GM21381 (cell line): ENCODE measurements at regions not wholly inside any gene's neighbourhood (a gene's known extent, or its start where the extent isn't known, plus 50 kb on each side); places are given as distances from the start of the nearest gene placed in this dataset.

ENCODE experiments used
- ATAC-seq: cut with Tn5 transposase; IDR thresholded peaks from one replicate; pipeline ENCODE4 v1.9.1; 2021; ENCODE audit warnings: mild to moderate bottlenecking, moderate library complexity; ENCODE audit not compliant: unreplicated experiment

DNA sequence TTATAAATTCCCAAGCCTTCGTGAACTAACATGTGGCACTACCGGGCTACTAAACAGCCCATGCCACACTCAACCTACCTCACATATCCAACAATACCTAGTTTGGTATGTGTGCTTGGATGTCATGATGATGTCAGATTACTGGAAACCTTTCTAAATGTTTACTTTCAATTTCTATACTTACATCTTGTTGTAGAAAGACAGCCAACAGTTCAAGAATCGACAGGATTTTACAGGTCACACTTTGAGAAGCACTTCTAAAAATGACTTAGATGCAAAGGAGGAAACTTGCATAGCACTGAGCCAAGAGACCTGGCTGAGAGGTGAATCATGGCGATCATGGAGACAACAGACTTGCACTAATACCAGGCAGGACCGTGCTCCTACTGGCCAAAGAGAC lies 209.9 kb downstream of the COL4A1 start:
- no peak for ATAC-seq

- no peak for ATAC-seq
Observed at GRCh38 chr13:110092831-110093247, 214.1 kb downstream of the COL4A1 start.

GRCh38 chr13:110089815-110090214 lies 217.1 kb downstream of the COL4A1 start:
- ATAC-seq: no peak

DNA sequence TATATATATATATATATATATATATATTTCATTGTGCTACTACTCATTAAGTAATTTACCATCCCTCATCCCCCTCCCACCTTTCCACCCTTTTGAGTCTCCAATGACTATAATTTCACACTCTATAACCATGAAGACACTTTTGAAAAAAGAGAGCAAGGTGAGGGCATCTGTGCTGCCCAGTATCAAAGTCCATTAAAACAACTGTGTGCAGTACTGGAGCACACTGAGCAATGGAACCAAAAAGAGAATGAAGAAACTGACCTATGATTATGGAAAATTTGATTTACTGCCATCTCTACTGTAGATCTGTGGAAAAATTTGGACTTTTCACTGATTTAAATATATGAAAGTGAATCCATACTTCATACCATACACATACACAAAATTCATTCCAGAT lies 217.9 kb downstream of the COL4A1 start:
- ATAC-seq: no peak

DNA sequence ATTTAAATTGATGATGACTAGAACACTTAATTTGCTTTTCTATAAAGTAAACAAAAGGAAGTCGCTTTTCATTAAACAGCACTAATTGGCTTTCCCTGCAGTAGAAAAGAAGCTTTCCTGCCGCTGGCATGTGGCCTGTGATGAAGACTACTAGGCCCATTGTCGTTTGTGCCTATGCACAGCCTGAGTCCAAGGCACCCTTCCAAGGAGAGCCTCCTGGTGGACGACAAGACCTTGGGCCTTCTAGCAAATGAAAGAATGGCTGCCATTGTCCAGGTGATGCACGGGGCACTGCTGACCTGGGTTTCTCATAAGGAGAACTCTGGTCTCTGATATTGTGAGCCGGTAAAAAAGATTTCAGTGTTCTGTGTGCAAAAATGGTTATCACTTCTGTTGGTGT lies 233.0 kb downstream of the COL4A1 start:
- no peak for ATAC-seq

GRCh38 chr13:110070511-110071120 lies 236.3 kb downstream of the COL4A1 start:
- ATAC-seq: no peak

DNA sequence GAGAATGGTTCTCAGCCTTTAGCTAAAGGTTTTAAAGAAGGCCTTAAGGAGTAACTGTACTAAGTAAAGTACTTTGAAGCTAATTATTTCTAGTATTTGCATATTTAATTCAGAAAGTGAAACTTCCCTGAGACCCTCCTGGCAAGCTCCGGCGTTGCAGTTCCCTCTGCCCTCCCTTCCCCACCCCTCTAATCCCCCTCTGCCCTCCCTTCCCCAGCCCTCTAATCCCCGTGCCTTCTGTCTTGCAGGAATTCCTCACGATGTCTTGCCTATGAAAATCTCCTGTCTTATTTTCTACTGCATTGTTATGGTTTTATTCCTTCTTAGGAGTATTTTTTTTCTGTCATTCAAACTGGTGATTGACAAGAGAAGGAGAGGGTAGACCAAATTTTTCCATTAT lies 236.9 kb downstream of the COL4A1 start:
- ATAC-seq: no peak

- ATAC-seq: no peak
Observed at GRCh38 chr13:110068176-110068473, 238.8 kb downstream of the COL4A1 start.

DNA sequence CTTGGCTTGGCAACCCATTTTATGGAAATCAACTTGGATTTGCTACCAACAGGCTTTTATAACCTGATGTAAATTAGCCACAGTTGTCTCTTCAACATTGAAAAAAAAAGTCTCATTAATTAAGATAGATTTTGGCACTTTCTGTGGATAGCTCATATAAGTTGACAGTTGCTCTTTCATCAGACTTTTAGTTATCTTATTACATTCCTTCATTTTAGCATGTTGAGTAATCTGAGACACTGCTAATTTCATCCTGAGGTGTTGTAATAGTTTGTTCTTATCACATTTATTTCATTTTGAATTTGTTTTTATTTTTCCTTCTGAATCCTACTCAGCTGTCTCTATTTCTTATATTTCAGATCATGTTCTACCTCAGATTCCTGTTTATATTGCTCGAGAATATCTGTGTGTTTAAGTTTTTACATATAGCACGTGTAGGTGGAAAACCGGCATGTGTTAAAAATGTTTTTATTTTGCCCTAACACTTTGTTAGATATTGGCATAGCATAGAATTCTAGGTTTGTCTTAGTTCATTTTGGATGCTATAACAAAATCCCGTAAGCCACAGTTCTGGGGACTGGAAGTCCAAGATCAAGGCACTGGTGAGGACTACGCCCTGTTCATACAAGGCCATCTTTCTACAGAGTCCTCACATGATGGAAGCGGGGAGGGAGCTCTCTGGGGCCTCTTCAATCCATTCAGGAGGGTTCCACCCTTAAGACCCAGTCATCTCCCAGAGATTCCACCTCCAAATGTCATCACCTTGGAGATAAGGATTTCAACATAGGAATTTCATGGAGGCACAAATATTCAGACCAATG lies 239.4 kb downstream of the COL4A1 start:
- ATAC-seq: no peak

DNA sequence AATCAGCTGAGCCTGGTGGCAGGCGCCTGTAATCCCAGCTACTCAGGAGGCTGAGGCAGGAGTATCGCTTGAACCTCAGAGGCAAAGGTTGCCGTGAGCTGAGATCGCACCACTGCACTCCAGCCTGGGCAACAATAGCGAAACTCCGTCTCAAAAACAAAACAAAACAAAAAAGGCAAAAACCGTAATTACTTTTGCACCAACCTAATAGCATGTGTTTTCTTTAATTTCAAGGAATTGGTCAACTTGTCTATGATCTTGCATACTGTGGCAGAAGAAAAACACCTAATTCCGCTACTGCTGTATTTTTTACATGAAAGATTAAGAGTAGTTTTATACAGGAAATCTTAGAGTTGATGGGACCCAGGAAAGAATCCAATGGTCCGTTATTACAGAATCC lies 241.2 kb downstream of the COL4A1 start:
- no peak for ATAC-seq

DNA sequence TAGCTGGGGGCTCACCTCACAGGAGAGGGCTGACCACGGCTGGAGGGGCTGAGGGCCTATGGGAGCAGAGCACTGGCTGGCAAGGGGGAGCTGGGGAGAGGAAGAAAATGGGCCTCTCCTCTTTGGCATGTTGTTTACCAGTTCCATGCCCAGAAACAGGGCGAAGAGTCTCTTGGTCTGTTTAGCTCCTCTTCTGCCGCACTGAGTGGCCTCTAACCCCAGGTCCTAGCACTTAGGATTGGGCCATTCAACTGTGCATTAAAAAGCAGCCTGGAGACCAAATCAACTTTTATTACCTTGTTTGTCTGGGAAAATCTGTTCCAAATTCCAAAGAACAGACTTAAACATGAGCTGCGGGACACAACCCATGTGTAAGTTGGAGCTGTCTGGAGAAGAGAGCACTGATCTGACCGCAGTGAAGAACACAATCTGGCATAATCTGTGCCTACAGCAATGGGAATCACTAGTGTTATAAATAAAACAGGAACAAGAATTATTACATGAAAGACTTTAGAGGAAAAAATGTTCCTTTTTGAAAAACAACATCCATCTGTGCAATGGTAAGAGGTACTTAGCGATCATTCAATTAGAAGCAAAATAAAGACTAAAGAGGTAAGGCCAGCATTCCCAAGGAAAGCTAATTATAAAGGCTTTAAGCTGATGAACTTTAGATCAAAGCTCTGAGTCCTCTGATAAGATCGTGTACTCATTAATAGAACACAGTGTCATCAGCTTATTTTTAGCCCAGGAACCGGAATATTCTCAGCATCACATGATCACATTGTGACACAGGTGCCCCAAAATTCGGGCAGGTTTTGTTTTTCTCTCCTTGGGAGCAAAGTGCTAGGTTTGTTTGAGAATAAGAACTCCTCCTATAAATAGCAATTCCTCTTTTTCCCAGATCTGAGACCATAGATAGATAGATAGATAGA lies 243.2 kb downstream of the COL4A1 start:
- no peak for ATAC-seq

- ATAC-seq: no peak
Observed at GRCh38 chr13:110062777-110063442, 244.0 kb downstream of the COL4A1 start.

- ATAC-seq: no peak
Observed at GRCh38 chr13:110062077-110062776, 244.7 kb downstream of the COL4A1 start.

GRCh38 chr13:110061270-110061669 lies 245.7 kb downstream of the COL4A1 start:
- ATAC-seq: no peak

GRCh38 chr13:110057052-110057451 lies 249.9 kb downstream of the COL4A1 start:
- ATAC-seq: no peak

- ATAC-seq: no peak
Observed at GRCh38 chr13:110056640-110057039, 250.3 kb downstream of the COL4A1 start.

DNA sequence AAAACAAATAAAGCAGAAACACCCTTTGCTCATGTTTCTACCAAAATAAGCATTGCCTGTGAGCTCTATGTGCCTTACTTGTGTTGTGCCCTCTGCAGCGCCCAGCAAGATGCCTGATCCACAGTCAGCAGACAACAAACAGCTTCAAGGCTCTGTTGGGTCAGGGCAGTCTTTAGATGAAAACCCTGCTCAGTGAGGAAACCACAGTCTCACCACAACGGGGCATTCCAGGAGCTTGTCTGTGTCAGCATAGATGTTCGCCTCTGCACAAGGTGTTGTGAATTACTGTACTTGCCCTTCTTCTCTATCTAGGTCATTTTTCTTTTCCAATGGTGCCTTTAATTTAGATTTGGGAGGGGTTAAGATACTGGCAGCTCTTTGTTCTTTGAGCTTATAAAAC lies 251.9 kb downstream of the COL4A1 start:
- ATAC-seq: no peak

DNA sequence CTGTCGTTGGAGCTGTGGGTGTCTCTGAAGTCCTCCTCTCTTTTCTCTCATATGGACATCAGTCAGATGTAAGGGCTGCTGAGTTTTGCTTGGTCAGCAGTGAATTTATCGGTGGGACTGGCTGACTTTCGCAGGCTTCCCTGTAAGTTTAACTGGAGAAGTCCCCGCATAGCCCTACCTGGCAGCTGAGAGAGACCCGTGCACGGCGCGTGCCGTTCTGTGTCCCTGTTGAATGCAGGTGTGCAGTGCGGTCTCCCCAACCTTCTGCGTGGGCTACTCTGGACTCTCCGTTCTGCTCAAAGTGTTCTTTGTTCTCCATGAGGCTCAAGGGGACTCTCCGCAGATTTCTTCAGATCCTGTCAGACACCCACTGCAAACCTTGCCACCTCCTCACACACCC lies 252.9 kb downstream of the COL4A1 start:
- ATAC-seq: no peak

GRCh38 chr13:110047496-110047895 lies 259.5 kb downstream of the COL4A1 start:
- no peak for ATAC-seq

- no peak for ATAC-seq
Observed at GRCh38 chr13:110046811-110047210, 260.1 kb downstream of the COL4A1 start.

- no peak for ATAC-seq
Observed at GRCh38 chr13:110045919-110046318, 259.5 kb upstream of the IRS2 start.
